ENCODE measurements at regions not wholly inside any gene's neighbourhood (a gene's known extent, or its start where the extent isn't known, plus 50 kb on each side); places are given as distances from the start of the nearest gene placed in this dataset.

DNA sequence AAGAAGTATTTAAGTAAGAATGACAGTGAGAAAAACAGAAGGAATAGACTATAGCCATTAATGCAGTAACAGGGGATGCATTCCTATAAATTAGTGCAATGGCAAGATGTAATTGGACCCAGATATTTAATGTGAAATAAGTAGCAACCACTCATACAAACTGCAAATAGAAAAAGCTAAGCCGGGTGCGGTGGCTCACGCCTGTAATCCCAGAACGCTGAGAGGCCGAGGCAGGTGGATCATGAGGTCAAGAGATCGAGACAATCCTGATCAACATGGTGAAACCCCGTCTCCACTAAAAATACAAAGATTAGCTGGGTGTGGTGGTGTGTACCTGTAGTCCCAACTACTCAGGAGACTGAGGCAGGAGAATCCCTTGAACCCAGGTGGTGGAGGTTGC, 845.8 kb downstream of the PDHA2 start:
- intact Hi-C loops (cut with DNase I; ENCODE audit: low total_unique reads): no loop called here
- no peak for TF ChIP-seq POLR2A (IDR thresholded peaks at IDR 0.05)
- TF ChIP-seq, protein P1, sequence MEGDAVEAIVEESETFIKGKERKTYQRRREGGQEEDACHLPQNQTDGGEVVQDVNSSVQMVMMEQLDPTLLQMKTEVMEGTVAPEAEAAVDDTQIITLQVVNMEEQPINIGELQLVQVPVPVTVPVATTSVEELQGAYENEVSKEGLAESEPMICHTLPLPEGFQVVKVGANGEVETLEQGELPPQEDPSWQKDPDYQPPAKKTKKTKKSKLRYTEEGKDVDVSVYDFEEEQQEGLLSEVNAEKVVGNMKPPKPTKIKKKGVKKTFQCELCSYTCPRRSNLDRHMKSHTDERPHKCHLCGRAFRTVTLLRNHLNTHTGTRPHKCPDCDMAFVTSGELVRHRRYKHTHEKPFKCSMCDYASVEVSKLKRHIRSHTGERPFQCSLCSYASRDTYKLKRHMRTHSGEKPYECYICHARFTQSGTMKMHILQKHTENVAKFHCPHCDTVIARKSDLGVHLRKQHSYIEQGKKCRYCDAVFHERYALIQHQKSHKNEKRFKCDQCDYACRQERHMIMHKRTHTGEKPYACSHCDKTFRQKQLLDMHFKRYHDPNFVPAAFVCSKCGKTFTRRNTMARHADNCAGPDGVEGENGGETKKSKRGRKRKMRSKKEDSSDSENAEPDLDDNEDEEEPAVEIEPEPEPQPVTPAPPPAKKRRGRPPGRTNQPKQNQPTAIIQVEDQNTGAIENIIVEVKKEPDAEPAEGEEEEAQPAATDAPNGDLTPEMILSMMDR (IDR thresholded peaks at IDR 0.05): no peak
- no peak overlapping the region for H3K4me3 ChIP-seq (ENCODE audit: low read depth, poor library complexity, severe bottlenecking)
- 90 to 91% methylated on average over 7 of the region's 7 CpGs for WGBS, 2 donors
- DNase-seq (ENCODE audit: low spot score in 2 of 2): no peak

DNA sequence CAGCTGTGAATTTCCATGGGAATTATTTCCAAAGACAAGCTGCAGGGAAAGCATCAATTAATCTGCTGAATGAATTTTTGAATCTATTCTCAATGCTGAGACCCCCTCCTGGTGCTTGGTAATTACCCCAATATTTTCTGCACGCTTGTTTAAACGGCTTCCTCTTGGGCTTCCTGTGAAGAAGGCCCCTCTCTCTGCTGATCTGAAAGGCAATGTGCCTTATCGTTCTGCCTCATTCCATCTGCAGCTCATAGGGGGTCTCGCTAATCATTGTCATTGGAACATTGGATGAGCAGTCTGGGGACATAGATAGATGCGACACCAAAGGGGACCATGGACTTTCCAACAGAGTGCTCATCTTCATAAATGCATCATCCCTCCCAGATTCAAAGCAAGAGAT, 851.6 kb downstream of the PDHA2 start:
- 79 to 84% methylated on average over 5 of the region's 5 CpGs for WGBS, 2 donors
- no peak overlapping the region for H3K4me3 ChIP-seq (ENCODE audit: low read depth, poor library complexity, severe bottlenecking)
- no peak for DNase-seq (ENCODE audit: low spot score in 2 of 2)
- no peak for TF ChIP-seq POLR2A (IDR thresholded peaks at IDR 0.05)
- TF ChIP-seq, protein P1 (IDR thresholded peaks at IDR 0.05): no peak
- intact Hi-C loops (cut with DNase I; ENCODE audit: low total_unique reads): no loop called here

DNA sequence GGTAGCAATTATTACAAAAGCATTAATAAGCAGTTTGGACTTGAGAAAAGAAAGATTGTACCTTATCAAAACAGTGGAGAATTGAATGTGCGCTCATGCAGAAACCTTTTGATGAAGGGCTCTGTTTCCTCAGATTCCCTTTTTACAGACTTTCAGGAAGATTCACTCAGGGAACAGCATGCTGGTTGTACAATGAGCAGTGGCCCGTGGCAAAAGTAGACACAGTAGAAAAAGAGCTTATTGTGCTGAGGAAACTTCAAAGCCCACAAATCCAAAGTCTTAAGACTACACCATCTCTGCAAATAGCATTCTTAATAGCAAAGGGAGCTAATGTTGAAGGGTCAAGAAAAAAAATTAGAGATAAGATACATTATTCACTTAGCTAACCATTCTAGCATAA, 858.9 kb downstream of the PDHA2 start:
- no peak overlapping the region for H3K4me3 ChIP-seq (ENCODE audit: low read depth, poor library complexity, severe bottlenecking)
- 71 to 81% methylated on average over 2 of the region's 2 CpGs for WGBS, 2 donors
- intact Hi-C loops (cut with DNase I; ENCODE audit: low total_unique reads): no loop called here
- TF ChIP-seq POLR2A (IDR thresholded peaks at IDR 0.05): no peak
- TF ChIP-seq, protein P1 (IDR thresholded peaks at IDR 0.05): no peak
- no peak for DNase-seq (ENCODE audit: low spot score in 2 of 2)

DNA sequence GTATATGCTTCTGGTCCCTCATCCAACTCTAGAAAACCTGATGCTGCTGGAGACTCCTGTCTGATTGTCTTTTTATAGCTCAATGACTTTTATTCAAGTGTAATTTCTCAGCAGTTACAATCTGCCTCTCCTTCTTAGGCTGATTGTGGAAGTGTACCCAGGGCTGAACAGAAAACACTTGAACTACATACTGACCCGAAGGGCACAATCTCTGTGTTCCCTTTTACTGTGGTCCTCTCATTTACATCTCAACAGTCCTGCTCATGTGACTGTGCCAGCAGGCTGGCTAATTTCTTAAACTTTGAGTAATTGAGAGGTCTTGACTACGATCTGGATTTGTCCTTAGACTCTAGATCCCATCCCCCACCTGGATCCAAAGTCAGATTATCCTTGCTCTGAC, 863.4 kb downstream of the PDHA2 start:
- no peak overlapping the region for H3K4me3 ChIP-seq (ENCODE audit: low read depth, poor library complexity, severe bottlenecking)
- no peak for DNase-seq (ENCODE audit: low spot score in 2 of 2)
- intact Hi-C loops (cut with DNase I; ENCODE audit: low total_unique reads): no loop called here
- WGBS, 2 donors: 67 to 73% methylated on average over 2 of the region's 2 CpGs
- no peak for TF ChIP-seq POLR2A (IDR thresholded peaks at IDR 0.05)
- TF ChIP-seq, protein P1 (IDR thresholded peaks at IDR 0.05): no peak

DNA sequence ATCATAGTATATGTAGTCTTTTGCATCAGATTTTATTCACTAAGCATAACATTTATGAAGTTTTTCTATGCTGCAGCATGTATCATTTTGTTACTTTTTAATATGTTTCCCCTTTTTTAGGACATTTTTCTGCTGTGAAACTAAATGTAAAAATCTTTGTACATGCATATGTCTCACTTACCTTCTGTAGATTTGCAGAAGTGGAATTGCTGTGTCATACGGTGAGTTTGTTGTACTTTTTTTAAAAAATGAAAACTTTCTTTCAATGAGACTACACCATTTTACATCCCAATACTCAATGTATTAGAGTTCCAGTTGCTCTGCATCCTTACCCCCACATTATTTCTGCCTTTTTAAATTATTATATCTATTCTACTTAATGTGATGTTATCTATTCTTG, 868.9 kb downstream of the PDHA2 start:
- no peak for TF ChIP-seq POLR2A (IDR thresholded peaks at IDR 0.05)
- TF ChIP-seq, protein P1 (IDR thresholded peaks at IDR 0.05): no peak
- no peak overlapping the region for H3K4me3 ChIP-seq (ENCODE audit: low read depth, poor library complexity, severe bottlenecking)
- intact Hi-C loops (cut with DNase I; ENCODE audit: low total_unique reads): no loop called here
- no peak for DNase-seq (ENCODE audit: low spot score in 2 of 2)
- 83 to 84% methylated on average over 1 of the region's 1 CpG for whole genome bisulfite sequencing, 2 donors

DNA sequence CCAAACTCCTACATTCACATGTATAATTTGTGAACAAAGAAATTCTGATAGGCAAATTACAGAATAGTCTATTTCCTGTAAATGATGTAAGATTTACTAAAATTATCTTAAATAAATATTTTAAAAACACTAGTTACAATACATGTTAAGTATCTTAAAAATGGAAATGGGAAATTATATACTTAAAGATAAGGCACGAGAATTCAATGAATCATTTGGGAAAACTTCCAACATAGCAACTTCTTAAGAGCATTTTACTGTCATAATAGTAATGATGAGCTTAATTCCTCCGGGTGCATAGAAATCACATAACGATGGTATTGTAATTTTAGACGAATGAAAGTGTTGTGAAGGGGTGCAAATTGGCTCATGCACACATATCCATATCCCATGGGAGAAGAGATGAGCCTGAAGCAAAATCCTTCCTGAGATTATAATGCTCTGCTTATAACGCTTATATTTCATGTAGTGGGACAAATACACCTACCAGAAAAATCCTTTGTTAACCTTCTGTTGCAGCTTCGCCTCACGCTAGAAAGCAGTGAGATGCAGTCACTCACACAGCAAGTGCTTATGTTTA, 873.5 kb downstream of the PDHA2 start:
- 51 to 61% methylated on average over 7 of the region's 7 CpGs for WGBS, 2 donors
- TF ChIP-seq, protein P1 (IDR thresholded peaks at IDR 0.05): no peak
- TF ChIP-seq POLR2A (IDR thresholded peaks at IDR 0.05): no peak
- no peak overlapping the region for H3K4me3 ChIP-seq (ENCODE audit: low read depth, poor library complexity, severe bottlenecking)
- DNase-seq (ENCODE audit: low spot score in 2 of 2): no peak
- intact Hi-C loops (cut with DNase I; ENCODE audit: low total_unique reads): no loop called here
